SU-DHL-6 (cell line): ENCODE measurements at regions not wholly inside any gene's neighbourhood (a gene's known extent, or its start where the extent isn't known, plus 50 kb on each side); places are given as distances from the start of the nearest gene placed in this dataset.

Experiments used
- H2AFZ ChIP-seq: fragments of 200-600 bp; sonication (generic); 2 replicates; pipeline ENCODE4 v1.6.1; 2014; ENCODE audit warnings: low read depth, mild to moderate bottlenecking, moderate library complexity, mixed read lengths, antibody characterized with exemption, low read length; ENCODE audit not compliant: severe bottlenecking
- H3F3A ChIP-seq: fragments of 200-600 bp; shearing (Covaris generic); 2 replicates; pipeline ENCODE4 v1.6.0; 2016; ENCODE audit warnings: antibody characterized with exemption, mild to moderate bottlenecking; ENCODE audit not compliant: insufficient read depth
- H3K27ac ChIP-seq: fragments of 200-600 bp; sonication (generic); 2 replicates; pipeline ENCODE4 v1.5.1; 2016; ENCODE audit warnings: low read depth, mild to moderate bottlenecking, low read length, moderate library complexity, mixed read lengths
- H3K27me3 ChIP-seq: fragments of 200-600 bp; sonication (generic), shearing (Covaris generic); 2 replicates; pipeline ENCODE4 v1.6.0; 2014; ENCODE audit warnings: mild to moderate bottlenecking, low read length
- H3K36me3 ChIP-seq: fragments of 200-600 bp; sonication (generic); 2 replicates; pipeline ENCODE4 v1.6.1; 2014; ENCODE audit warnings: mild to moderate bottlenecking, low read length, mixed read lengths
- H3K4me2 ChIP-seq: fragments of 300-600, 200-600 bp; shearing (Covaris generic), sonication (generic); 2 replicates; pipeline ENCODE4 v1.6.0; 2014; ENCODE audit warnings: low read length, low read depth, mild to moderate bottlenecking; ENCODE audit not compliant: poor library complexity, severe bottlenecking
- H3K4me3 ChIP-seq: fragments of 200-600 bp; sonication (generic); 2 replicates; pipeline ENCODE4 v1.5.1; 2014; ENCODE audit warnings: antibody characterized with exemption, low read length, mild to moderate bottlenecking, mixed read lengths; ENCODE audit not compliant: insufficient read depth, poor library complexity, severe bottlenecking
- H3K79me2 ChIP-seq: fragments of 200-600 bp; sonication (generic); 2 replicates; pipeline ENCODE4 v1.6.1; 2014; ENCODE audit warnings: mild to moderate bottlenecking, low read length, moderate library complexity; ENCODE audit not compliant: insufficient read depth
- H3K9ac ChIP-seq: fragments of 200-600 bp; sonication (generic); 2 replicates; pipeline ENCODE4 v1.7.0; 2014; ENCODE audit warnings: mild to moderate bottlenecking, low read length
- H3K9me2 ChIP-seq: fragments of 200-600 bp; sonication (generic); replicated peaks from 2 replicates; pipeline ENCODE4 v1.6.1; 2014; ENCODE audit warnings: low read length; ENCODE audit not compliant: insufficient read depth
- H3K9me3 ChIP-seq: fragments of 200-600 bp; sonication (generic); 2 replicates; pipeline ENCODE4 v1.6.1; 2014; ENCODE audit warnings: low read length, mixed read lengths; ENCODE audit not compliant: insufficient read depth
- H4K20me1 ChIP-seq: fragments of 200-600 bp; sonication (generic); 2 replicates; pipeline ENCODE4 v1.6.1; 2014; ENCODE audit warnings: low read depth, mild to moderate bottlenecking, antibody characterized with exemption, low read length, moderate library complexity, mixed read lengths
- CTCF ChIP-seq: fragments of 200-600 bp; sonication (generic); IDR thresholded peaks from one replicate; pipeline ENCODE4 v1.5.1; 2017; ENCODE audit warnings: antibody characterized with exemption, mild to moderate bottlenecking, low read length, moderate library complexity; ENCODE audit not compliant: insufficient read depth, poor library complexity, severe bottlenecking
- EZH2phosphoT487 ChIP-seq: fragments of 200-600 bp; sonication (generic), shearing (Covaris generic); conservative IDR thresholded peaks from 2 replicates; pipeline ENCODE4 v1.6.1; 2018; ENCODE audit warnings: mild to moderate bottlenecking, antibody characterized with exemption, low read length, moderate library complexity, mixed read lengths

- no peaks in the 10 kb centered on the region for H3K36me3 ChIP-seq
- H3F3A ChIP-seq, result no peaks in the 10 kb centered on the region
- H3K9me2 ChIP-seq, result no peaks in the 10 kb centered on the region
- H4K20me1 ChIP-seq, result no peaks in the 10 kb centered on the region
- TF ChIP-seq CTCF (no peak), EZH2phosphoT487 (no peak)
- H3K27ac ChIP-seq, result no peak overlapping the region
- H3K79me2 ChIP-seq, result no peaks in the 10 kb centered on the region
- H2AFZ ChIP-seq, result no peak overlapping the region
- H3K9ac ChIP-seq, result no peak overlapping the region
- H3K4me3 ChIP-seq, result no peak overlapping the region
- H3K4me2 ChIP-seq, result no peak overlapping the region
- H3K27me3 ChIP-seq, result no peaks in the 10 kb centered on the region
- no peaks in the 10 kb centered on the region for H3K9me3 ChIP-seq
Observed at GRCh38 chr15:31273258-31273941, 53.2 kb upstream of the KLF13 start.

- no peak overlapping the region for H3K27ac ChIP-seq
- no peak overlapping the region for H3K4me2 ChIP-seq
- no peak overlapping the region for H3K4me3 ChIP-seq
- TF ChIP-seq CTCF (no peak), EZH2phosphoT487 (no peak)
- no peaks in the 10 kb centered on the region for H4K20me1 ChIP-seq
- H3K36me3 ChIP-seq, result no peaks in the 10 kb centered on the region
- no peaks in the 10 kb centered on the region for H3F3A ChIP-seq
- H3K9me3 ChIP-seq, result no peaks in the 10 kb centered on the region
- no peak overlapping the region for H2AFZ ChIP-seq
- H3K79me2 ChIP-seq, result no peaks in the 10 kb centered on the region
- no peaks in the 10 kb centered on the region for H3K27me3 ChIP-seq
- H3K9ac ChIP-seq, result no peak overlapping the region
- no peaks in the 10 kb centered on the region for H3K9me2 ChIP-seq
Observed at GRCh38 chr15:31274496-31275330, 51.9 kb upstream of the KLF13 start.

- no peaks in the 10 kb centered on the region for H3K36me3 ChIP-seq
- no peaks in the 10 kb centered on the region for H3K79me2 ChIP-seq
- no peak overlapping the region for H3K9ac ChIP-seq
- no peak overlapping the region for H3K4me2 ChIP-seq
- H3F3A ChIP-seq, result no peaks in the 10 kb centered on the region
- H3K27me3 ChIP-seq, result no peaks in the 10 kb centered on the region
- TF ChIP-seq CTCF, result no peak
- no peak for TF ChIP-seq EZH2phosphoT487
- no peaks in the 10 kb centered on the region for H3K9me3 ChIP-seq
- no peak overlapping the region for H3K4me3 ChIP-seq
- H4K20me1 ChIP-seq, result no peaks in the 10 kb centered on the region
- no peak overlapping the region for H3K27ac ChIP-seq
- no peak overlapping the region for H2AFZ ChIP-seq
- H3K9me2 ChIP-seq, result no peaks in the 10 kb centered on the region
Observed at GRCh38 chr15:31275331-31276262, 51.0 kb upstream of the KLF13 start.
